ENCODE measurements at regions not wholly inside any gene's neighbourhood (a gene's known extent, or its start where the extent isn't known, plus 50 kb on each side); places are given as distances from the start of the nearest gene placed in this dataset.

DNA sequence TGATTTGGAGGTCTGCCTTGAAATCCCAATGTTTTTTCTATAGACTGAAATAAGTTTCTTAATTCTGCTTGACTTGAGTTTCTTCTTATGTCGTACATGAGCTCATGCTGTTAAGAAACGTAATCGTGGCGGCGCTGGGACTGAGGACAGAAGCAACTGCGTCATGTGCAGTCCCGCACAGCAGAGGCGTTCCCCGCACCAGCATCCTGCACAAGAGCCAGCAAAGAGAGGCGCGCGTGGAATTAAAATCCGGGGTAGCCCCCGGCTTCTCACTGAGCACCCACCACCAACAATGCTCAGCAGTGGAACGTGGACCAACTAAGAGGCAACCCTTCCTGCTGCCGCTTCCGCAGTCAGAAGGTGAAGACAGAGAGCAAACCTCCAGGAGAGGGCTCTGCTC lies 496.2 kb upstream of the ADAMTS16 start:
- H3K9me3 ChIP-seq (ENCODE audit: control insufficient read depth, low read length) = no peaks in the 10 kb centered on the region
- H3K4me3 ChIP-seq (ENCODE audit: low read depth, low read length) = no peak overlapping the region
- no peak for TF ChIP-seq CTCF (IDR thresholded peaks at IDR 0.05)
- no peak overlapping the region for H3K27ac ChIP-seq
- H3K4me1 ChIP-seq = no peaks in the 10 kb centered on the region
- H3K4me2 ChIP-seq (ENCODE audit: low read length) = no peak overlapping the region
- no peaks in the 10 kb centered on the region for H3K36me3 ChIP-seq (ENCODE audit: control insufficient read depth, insufficient read depth, low read length)
- H3K79me2 ChIP-seq = no peaks in the 10 kb centered on the region
- no peak overlapping the region for H3K9ac ChIP-seq
- no peaks in the 10 kb centered on the region for H3K27me3 ChIP-seq (ENCODE audit: control insufficient read depth, insufficient read depth, low read length)
- no peak overlapping the region for H2AFZ ChIP-seq

DNA sequence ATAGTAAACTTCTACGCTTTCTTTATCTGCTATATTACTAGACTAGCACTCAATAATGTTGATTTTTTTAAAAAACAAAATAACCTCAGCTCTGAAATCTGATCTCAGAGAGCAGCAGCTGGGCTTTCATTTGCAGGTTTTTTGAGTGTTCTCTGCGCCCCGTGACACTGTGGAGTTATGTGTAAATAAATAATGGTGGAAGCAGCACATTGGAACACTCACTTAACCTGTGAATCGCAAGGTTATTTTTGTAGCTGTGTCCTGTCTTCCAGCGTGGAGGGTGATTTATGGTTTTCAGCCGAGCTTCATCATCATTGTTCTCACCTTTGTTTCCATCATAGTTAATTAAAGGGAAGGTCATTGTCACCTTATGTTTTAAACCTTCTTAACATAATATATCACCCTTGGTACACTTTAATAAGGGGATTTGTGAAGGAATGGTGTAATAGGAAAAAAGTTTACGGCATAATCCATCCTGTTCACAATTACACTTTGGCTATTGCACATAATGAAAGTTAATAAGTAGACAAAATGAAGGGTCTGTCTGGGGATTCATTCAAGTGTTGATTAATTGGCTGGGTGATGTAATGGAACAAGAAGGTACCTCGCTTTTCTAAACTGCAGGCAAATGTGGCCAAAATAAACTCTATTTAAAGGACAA lies 493.3 kb upstream of the ADAMTS16 start:
- H3K79me2 ChIP-seq = no peaks in the 10 kb centered on the region
- H3K9me3 ChIP-seq (ENCODE audit: control insufficient read depth, low read length) = no peaks in the 10 kb centered on the region
- no peak overlapping the region for H3K27ac ChIP-seq
- H3K4me3 ChIP-seq (ENCODE audit: low read depth, low read length) = no peak overlapping the region
- no peak overlapping the region for H3K9ac ChIP-seq
- H2AFZ ChIP-seq = no peak overlapping the region
- no peak for TF ChIP-seq CTCF (IDR thresholded peaks at IDR 0.05)
- no peaks in the 10 kb centered on the region for H3K36me3 ChIP-seq (ENCODE audit: control insufficient read depth, insufficient read depth, low read length)
- H3K4me2 ChIP-seq (ENCODE audit: low read length) = no peak overlapping the region
- no peaks in the 10 kb centered on the region for H3K27me3 ChIP-seq (ENCODE audit: control insufficient read depth, insufficient read depth, low read length)
- H3K4me1 ChIP-seq = no peaks in the 10 kb centered on the region

- Histone ChIP-seq H3K27ac (no peak overlapping the region), H3K4me1 (no peaks in the 10 kb centered on the region), H3K9me3 (ENCODE audit: control insufficient read depth, low read length) (no peaks in the 10 kb centered on the region), H2AFZ (no peak overlapping the region), H3K36me3 (ENCODE audit: control insufficient read depth, insufficient read depth, low read length) (no peaks in the 10 kb centered on the region), H3K79me2 (no peaks in the 10 kb centered on the region), H3K9ac (no peak overlapping the region), H3K4me2 (ENCODE audit: low read length) (no peak overlapping the region), H3K27me3 (ENCODE audit: control insufficient read depth, insufficient read depth, low read length) (no peaks in the 10 kb centered on the region), H3K4me3 (ENCODE audit: low read depth, low read length) (no peak overlapping the region)
- TF ChIP-seq CTCF (IDR thresholded peaks at IDR 0.05) = no peak
Observed at GRCh38 chr5:4647955-4648354, 492.2 kb upstream of the ADAMTS16 start.

DNA sequence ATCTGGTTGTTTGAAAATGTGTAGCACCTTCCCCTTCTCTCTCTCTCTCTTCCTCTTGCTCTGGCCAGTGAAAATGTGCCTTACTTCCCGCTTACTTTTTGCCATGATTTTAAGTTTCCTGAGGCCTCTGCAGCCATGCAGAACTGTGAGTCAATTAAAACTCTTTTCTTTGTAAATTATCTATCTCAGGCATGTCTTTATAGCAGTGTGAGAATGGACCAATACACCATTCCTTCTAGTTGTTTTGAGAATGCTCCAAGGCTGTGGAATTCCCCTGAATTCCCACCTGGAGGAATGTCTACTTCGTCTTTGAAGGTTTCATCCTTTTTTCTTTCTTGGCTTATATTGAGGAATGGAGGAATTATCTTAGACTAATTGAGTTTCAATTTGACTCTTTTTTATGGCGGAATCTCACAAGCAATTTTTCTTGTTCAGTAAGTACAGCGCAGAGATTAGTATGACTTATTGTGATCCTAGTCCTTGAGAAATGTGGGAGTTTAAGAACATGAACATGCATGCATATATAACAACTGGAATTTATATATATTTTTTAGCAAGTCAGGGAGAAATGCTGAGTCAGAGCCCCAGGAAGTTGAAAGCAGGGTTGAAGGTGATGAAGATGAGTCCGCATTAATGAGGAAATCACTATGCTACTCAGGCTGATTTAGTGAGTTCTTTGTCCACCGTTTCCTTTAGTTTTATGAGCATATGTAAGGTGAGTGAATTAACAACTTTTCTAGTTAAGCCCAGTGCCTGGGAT lies 488.1 kb upstream of the ADAMTS16 start:
- Histone ChIP-seq H3K27ac (no peak overlapping the region), H3K9me3 (ENCODE audit: control insufficient read depth, low read length) (no peaks in the 10 kb centered on the region), H2AFZ (no peak overlapping the region), H3K9ac (no peak overlapping the region), H3K4me1 (no peaks in the 10 kb centered on the region), H3K79me2 (no peaks in the 10 kb centered on the region), H3K36me3 (ENCODE audit: control insufficient read depth, insufficient read depth, low read length) (no peaks in the 10 kb centered on the region), H3K4me3 (ENCODE audit: low read depth, low read length) (no peak overlapping the region), H3K27me3 (ENCODE audit: control insufficient read depth, insufficient read depth, low read length) (no peaks in the 10 kb centered on the region), H3K4me2 (ENCODE audit: low read length) (no peak overlapping the region)
- no peak for TF ChIP-seq CTCF (IDR thresholded peaks at IDR 0.05)
